Kidney epithelial cell (primary cell): ENCODE measurements at regions not wholly inside any gene's neighbourhood (a gene's known extent, or its start where the extent isn't known, plus 50 kb on each side); places are given as distances from the start of the nearest gene placed in this dataset.

Experiments used
- DNase-seq: peaks from one replicate; pipeline ENCODE4 v3.0.0-alpha.2; 2010; ENCODE audit warnings: low read depth
- H3K27me3 ChIP-seq: 2 replicates; pipeline ENCODE4 v1.6.0; 2011; ENCODE audit warnings: low read length; ENCODE audit not compliant: control insufficient read depth, insufficient read depth
- H3K36me3 ChIP-seq: 2 replicates; pipeline ENCODE4 v1.5.1; 2011; ENCODE audit warnings: low read length; ENCODE audit not compliant: control insufficient read depth, insufficient read depth
- H3K4me3 ChIP-seq: 2 replicates; pipeline ENCODE4 v1.5.1; 2011; ENCODE audit warnings: low read depth, mild to moderate bottlenecking, control low read depth, low read length
- TF ChIP-seq, protein P1 (sequence below): IDR thresholded peaks from 2 replicates; pipeline ENCODE4 v1.5.1; 2011; ENCODE audit warnings: mild to moderate bottlenecking, moderate library complexity, low read length, control low read depth, inconsistent platforms; ENCODE audit not compliant: insufficient read depth, poor library complexity, severe bottlenecking

DNA sequence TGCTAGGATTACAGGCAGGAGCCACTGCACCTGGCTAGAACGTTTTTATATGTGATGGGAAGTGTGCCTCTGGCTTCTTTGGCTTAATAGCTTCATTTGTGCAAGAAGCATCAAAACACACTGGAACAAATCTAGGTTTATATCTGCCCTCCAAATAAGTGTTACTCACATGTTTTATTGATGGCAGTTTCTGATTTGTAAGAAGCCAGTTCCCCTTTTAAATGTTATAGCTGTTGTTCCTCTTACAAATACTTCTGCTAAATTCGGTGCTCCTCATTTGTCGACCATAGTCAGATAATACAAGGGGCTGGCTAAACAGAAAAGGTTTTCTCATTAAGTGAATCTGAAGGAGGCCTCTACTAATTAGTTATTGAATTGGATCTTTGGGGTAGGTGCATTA lies 307.1 kb upstream of the SEMA6D start:
- Histone ChIP-seq H3K27me3 (no peaks in the 10 kb centered on the region), H3K4me3 (no peak overlapping the region), H3K36me3 (no peaks in the 10 kb centered on the region)
- TF ChIP-seq, protein P1, sequence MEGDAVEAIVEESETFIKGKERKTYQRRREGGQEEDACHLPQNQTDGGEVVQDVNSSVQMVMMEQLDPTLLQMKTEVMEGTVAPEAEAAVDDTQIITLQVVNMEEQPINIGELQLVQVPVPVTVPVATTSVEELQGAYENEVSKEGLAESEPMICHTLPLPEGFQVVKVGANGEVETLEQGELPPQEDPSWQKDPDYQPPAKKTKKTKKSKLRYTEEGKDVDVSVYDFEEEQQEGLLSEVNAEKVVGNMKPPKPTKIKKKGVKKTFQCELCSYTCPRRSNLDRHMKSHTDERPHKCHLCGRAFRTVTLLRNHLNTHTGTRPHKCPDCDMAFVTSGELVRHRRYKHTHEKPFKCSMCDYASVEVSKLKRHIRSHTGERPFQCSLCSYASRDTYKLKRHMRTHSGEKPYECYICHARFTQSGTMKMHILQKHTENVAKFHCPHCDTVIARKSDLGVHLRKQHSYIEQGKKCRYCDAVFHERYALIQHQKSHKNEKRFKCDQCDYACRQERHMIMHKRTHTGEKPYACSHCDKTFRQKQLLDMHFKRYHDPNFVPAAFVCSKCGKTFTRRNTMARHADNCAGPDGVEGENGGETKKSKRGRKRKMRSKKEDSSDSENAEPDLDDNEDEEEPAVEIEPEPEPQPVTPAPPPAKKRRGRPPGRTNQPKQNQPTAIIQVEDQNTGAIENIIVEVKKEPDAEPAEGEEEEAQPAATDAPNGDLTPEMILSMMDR, result no peak
- DNase-seq, result no peak

DNA sequence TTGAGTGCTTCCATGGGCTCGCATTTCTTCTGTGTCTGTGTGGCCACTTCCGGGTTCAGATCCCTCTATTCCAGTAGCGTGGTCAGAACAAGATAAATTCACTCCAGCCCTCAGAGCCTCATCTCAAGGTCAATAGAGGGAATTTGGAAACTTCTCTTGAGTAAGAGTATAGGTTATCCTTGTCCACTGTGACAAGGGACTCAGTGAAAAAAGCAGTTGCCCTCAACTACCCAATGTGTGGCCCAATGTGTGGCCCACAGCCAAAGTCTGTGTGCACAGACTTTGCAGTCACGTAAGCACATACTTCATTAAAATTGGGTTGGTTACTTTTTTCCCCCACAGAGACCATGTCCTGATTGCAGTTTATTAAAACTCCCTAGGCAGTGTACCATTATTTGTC lies 305.6 kb upstream of the SEMA6D start:
- TF ChIP-seq, protein P1, result no peak
- Histone ChIP-seq H3K4me3 (no peak overlapping the region), H3K27me3 (no peaks in the 10 kb centered on the region), H3K36me3 (no peaks in the 10 kb centered on the region)
- no peak for DNase-seq

DNA sequence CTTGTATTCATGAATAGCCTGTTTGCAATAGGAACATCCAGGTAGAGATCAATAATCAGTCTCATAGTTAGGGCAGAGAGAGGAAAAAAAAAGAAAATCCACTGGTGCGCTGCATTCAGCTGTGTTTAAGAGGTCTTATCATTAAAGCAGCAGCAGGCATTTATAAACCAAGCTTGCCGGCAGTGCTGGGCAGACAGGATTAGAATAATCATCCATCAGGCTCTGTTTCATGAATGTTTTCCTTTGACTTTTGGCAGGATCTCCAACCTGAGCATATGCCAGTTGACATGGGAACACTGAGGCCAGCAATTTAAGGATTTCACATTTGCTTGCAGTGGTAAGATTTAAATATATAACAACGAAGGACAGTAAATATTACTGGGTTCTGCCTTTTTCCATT lies 305.2 kb upstream of the SEMA6D start:
- Histone ChIP-seq H3K4me3 (no peak overlapping the region), H3K36me3 (no peaks in the 10 kb centered on the region), H3K27me3 (no peaks in the 10 kb centered on the region)
- no peak for DNase-seq
- TF ChIP-seq, protein P1, result no peak

DNA sequence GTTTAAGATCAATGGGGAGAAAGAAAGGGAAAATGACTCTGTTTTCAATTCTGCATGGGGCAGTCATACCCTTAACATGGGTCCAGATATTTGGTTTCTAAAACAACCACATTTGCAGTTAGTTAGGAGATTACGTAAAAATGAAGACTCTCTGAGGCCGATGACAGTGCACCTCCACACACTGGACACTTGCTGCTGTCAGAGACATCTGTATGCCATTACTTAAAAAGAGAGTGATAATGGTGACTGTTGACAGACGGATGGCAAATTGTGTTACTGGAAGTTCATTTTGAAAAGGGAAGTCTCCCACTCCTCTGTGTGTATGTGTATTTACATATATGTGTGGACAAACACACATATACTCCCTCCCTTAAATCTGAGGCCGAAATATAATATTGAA lies 304.5 kb upstream of the SEMA6D start:
- no peak overlapping the region for H3K4me3 ChIP-seq
- no peaks in the 10 kb centered on the region for H3K27me3 ChIP-seq
- TF ChIP-seq, protein P1, result no peak
- no peak for DNase-seq
- no peaks in the 10 kb centered on the region for H3K36me3 ChIP-seq

DNA sequence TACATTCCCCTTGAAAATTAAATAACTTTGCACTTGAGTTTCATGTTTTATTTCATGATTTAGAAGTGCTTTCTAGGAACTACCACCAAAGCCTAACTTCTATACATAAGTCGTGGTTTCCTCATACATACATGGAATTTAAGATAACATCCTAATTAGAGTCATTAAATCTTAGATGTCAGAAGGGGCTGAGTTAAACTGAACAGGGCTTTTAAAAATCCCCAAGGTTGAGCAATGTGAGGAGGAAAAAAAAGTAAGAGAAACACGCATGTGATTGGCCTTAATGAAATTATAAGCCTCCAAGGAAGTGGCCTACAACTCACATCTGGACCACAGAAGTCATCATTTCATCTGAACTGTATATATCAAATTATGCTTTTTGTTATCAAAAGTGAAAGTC lies 303.1 kb upstream of the SEMA6D start:
- Histone ChIP-seq H3K27me3 (no peaks in the 10 kb centered on the region), H3K36me3 (no peaks in the 10 kb centered on the region), H3K4me3 (no peak overlapping the region)
- DNase-seq, result no peak
- TF ChIP-seq, protein P1, result no peak

DNA sequence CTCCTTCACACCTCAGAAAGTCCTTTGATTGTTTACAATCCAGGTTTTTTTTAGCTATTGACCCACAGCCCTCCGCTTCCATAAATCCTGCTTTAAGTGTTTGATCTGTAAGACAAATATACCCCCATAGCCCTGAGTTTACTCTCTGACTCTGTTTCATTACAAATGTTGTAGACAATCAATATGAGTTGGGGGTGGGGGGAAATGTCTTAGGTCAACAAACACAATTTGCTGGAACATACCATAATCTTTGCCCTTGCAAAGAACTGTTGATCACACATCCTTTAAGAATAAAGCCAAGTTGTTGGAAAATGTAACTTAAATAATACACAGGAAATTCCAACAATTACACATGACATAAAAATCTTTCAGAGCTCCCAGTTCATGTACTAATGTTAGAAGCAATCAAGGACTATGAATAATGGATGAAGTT lies 301.8 kb upstream of the SEMA6D start:
- DNase-seq, result no peak
- TF ChIP-seq, protein P1, result no peak
- no peaks in the 10 kb centered on the region for H3K36me3 ChIP-seq

More for the DNA sequence above, 301.8 kb upstream of the SEMA6D start:
- Histone ChIP-seq H3K4me3 (no peak overlapping the region), H3K27me3 (no peaks in the 10 kb centered on the region)
